ENCODE measurements at regions not wholly inside any gene's neighbourhood (a gene's known extent, or its start where the extent isn't known, plus 50 kb on each side); places are given as distances from the start of the nearest gene placed in this dataset.

DNA sequence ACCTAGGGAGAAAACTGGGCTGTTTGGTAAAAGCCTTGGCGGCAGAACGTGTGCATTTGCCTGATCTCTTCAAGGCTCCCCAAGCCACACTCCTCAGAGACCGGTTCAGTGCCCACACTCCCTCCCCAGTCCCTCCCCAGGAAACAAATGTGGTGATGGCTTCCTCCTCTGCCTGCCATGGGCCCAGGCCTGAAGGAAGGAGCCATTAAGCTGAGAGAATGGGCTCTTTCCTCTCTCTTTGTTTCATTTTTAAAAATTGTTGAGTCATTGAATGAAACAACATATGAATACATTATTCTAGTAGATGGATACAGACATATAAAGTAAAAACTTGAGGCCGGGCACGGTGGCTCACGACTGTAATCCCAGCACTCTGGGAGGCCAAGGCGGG, 50.6 kb upstream of the YWHAQ start:
- intact Hi-C loops (cut with DNase I), result no loop called here
- DNase-seq, result no peak

DNA sequence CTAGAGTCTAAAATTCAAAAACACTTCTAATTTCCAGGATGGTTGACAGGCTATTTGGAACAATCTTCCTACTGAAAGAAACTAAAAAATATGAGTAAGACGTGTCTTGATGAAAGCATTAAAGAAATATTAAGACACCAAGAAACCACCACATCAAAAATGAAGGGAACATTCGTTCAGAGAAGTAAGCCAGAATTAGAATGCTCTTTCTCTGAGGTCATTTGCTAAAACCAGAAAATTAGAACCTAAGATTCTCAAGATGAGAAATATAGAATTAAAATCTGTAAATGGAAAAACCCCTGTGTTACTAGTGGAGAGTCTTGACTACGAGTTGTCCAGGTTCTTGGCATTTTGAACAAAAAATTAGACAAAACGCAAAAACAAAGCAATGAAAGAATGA, 54.8 kb upstream of the YWHAQ start:
- intact Hi-C loops (cut with DNase I), result no loop called here
- no peak for DNase-seq

DNA sequence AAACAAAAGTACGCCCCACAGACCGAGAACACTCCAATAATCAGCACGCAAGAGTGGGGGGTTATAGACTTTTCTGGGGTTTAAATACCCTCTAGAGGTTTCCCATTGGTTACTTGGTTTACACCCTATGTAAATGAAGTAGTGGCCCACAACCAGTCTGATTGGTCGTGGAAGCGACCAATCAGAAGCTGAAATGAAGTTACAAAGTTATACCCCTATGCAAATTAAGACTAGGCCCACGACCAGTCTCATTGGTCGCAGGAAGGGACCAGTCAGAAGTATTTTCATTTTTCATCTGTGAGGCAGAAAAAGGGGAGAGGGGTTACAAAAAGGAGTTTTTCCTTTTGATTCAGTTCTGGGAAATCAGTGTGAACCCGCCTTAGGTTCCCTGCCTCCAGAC, 55.3 kb upstream of the YWHAQ start:
- DNase-seq, result no peak
- intact Hi-C loops (cut with DNase I), result no loop called here

DNA sequence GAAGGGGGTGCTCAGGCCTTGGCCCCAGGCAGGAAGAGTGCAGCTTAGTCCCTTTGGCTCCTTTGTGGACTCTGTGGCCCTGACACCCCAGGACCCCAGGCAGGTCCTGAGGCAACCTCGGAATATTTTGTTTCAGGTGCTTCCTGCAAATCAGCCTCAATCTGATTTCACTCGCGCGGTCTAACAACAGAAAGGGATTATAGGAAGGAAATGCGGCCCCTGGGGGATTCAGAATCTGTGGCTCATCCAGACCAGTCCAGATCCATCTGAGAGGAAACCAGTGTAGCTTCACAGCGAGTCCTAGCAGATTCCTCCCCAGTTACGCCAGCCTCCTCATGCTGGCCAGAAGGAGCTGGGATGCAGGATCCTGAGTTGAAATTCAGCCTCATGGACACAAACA, 59.5 kb upstream of the YWHAQ start:
- DNase-seq, result no peak
- intact Hi-C loops (cut with DNase I), result no loop called here

DNA sequence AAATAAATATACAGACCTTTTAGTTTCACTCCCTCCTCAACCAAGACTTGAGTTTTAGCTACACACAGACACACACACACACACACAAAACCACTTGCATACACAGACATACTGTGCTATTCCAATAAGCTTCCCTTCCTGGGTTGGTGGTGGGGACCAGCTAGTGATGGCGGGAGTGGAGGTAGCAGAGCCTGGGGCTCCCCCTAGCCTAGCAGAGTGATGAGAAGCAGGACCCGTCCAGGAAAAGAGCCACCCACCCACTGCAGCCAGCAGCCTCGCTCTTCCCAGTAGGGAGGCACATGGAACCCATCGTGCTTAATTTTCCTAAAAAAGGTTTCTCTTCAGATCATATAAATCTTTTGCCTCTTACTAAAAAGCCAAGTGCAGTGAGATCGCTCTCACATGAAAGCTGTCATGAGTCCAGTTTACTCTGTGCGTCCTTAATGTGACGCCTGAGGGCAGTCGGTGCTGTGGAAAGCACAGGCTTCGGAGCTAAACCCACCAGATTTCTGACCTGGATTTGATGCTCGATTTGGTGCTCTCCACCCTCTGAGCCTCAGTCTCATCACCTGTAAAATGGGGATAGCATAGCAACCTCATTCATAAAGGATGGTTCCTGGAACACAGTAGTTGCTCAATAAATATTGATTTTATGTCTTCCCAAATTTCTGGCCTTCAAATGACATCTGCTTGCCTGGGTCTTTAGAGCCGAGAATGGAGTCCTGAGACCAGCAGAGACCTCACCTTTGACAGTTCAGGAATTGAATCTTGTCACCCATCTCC, 60.1 kb upstream of the YWHAQ start:
- DNase-seq, result peak in 7 of 42 donors; percentile 21 to 62 (median 36)
- intact Hi-C loops (cut with DNase I), result no loop called here

DNA sequence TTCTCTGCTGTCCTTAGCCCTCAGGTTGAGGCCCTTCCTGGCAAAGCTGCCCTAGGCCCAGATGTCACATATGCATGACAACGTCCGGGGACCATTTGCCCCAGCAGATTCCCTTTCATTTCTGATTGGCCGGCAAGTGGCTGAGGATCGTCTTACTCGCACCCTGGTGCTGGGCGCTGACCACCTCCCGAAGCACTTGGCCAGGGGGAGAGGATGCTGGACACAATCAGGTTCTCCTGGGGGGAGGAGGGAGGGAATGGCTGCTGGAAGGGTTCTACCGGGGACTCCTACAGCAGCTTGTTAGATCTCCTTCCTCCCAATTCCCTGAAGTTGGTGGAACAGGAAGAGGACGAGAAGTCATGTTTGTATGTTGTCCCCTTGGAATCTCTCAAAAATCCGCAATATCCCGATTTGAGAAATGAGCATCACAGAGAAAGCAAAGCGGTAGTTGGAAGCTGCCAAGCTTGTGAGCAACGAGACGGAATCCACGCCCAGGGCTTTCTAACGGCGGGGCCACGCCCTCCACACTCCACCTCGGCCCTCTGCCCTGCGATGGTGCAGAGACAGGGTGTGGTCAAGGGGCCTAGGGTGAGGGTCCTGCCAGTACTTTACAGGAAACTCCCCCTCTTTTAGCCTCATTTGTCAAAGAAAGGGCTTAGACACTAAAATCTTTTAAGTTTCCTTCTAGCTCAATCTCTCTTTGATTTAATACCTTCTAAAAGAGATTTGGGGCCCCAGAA, 61.8 kb upstream of the YWHAQ start:
- no peak for DNase-seq
- intact Hi-C loops (cut with DNase I), result no loop called here

DNA sequence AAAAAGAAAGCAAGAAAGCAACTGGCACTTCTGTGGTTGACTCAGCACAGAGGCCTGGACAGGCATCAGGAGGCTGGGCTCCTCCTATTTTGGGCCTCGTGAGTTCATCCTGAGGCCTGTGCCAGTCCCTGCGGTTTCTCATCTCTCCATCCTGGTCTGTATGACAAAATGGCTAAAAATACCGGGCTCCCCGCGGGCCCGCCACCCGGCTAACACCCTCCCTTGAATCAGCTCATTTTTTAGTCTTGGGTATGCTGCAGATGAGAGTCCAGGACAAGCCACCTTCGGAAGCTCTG, 62.3 kb upstream of the YWHAQ start:
- no peak for DNase-seq
- intact Hi-C loops (cut with DNase I), result no loop called here

DNA sequence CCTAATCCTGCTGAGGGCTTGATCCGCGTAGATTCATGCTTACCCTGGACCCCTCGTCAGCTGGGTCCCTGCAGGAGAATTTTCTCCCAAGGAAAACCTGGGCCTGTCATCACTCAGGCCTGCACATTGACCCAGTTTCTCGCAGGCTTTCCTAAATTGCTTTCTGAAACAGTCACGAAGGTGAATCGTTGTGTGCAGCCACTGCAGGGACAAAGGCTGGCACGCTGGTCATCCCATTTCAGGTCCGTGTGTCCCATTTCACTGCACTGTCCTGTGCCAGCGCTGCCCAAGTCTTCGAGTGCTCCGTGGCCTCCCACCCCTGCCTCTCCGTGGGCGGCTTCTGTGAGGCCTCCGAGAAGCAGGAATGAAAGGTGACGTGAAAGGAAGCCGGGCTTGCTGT, 62.8 kb upstream of the YWHAQ start:
- intact Hi-C loops (cut with DNase I), result no loop called here
- DNase-seq, result no peak

DNA sequence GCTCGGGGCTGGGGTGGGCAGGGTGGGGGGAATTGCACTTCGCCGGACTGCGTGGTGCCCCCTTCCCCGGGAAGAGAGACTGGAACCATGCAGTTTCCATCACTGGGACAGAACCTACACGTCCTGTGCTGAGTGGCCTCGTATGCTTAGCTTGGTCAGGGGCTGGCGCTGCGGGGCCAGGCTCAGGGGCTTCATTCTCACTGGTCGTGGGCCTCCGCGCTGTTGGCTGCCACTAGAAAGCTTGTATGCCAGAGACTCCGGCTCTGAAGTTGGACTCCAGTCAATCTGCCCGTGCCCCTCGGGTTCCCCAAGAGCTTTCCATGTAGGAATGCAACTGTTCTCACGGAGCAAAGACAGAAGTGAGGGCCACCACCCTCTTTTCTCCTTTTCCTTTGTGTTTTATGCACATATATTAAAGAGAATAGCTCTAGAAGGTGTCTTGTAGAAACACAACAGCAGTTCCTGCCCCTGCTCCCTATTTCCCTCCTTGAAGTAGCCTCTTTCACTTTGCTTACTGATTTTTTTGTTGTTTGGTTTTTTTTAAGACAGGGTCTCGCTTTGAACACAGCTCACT, 64.0 kb upstream of the YWHAQ start:
- intact Hi-C loops (cut with DNase I), result no loop called here
- DNase-seq, result no peak

DNA sequence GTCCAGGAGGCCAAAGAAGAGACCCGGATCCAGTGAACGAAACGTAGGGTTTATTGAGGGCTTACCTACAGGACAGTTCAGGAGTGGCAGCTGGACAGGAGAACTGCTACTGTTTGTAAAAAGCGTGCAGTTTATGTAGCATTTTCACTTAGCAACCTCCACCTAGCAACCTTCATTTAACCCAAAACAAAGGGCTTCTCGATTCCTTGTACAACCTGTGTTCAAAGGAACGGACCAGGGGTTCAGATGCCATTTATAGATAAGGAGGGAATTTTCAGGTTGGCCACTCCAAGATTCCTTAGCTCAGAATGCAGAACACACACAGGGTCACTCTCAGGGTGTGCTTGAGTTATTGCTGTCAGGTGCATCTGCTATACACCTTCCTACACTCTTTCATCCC, 65.1 kb upstream of the YWHAQ start:
- DNase-seq, result no peak
- intact Hi-C loops (cut with DNase I), result no loop called here

DNA sequence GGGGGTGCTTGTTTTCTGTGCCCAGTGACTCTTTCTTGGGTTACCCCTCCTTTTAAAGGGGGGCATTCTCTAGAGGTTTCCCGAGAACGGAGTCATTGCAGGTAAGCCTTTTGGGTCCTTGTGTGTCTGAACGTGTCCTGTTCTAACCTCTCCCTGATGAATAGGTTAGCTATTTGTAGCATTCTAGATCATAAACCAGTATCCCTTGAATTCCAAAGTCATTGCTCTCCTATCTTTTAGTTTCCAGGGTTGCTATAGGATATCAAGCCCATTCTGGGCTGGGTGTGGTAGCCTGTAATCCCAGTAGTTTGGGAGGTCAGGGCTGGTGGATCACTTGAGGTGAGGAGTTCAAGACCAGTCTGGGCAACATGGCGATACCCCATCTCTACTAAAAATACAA, 65.9 kb upstream of the YWHAQ start:
- intact Hi-C loops (cut with DNase I), result no loop called here
- DNase-seq, result no peak

DNA sequence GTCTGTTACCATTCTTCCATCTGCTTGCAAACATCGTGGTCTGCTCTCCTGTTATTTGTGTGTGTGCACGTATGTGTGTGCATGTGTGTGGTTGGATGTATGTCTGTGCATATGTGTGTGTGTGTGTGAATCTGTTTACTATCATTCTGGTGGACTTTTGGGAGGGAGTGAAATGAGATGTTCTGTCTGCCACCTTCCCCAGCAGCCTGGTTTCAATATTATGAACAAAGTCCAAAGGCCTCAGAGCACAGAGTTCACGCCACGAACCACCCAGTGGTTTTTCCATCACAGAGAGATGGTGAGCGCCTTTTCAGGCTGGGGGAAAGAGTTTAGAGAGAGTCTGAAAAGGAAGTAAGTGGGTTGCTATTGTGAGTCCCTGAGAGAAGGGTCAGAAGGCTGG, 67.1 kb upstream of the YWHAQ start:
- intact Hi-C loops (cut with DNase I), result no loop called here
- no peak for DNase-seq

DNA sequence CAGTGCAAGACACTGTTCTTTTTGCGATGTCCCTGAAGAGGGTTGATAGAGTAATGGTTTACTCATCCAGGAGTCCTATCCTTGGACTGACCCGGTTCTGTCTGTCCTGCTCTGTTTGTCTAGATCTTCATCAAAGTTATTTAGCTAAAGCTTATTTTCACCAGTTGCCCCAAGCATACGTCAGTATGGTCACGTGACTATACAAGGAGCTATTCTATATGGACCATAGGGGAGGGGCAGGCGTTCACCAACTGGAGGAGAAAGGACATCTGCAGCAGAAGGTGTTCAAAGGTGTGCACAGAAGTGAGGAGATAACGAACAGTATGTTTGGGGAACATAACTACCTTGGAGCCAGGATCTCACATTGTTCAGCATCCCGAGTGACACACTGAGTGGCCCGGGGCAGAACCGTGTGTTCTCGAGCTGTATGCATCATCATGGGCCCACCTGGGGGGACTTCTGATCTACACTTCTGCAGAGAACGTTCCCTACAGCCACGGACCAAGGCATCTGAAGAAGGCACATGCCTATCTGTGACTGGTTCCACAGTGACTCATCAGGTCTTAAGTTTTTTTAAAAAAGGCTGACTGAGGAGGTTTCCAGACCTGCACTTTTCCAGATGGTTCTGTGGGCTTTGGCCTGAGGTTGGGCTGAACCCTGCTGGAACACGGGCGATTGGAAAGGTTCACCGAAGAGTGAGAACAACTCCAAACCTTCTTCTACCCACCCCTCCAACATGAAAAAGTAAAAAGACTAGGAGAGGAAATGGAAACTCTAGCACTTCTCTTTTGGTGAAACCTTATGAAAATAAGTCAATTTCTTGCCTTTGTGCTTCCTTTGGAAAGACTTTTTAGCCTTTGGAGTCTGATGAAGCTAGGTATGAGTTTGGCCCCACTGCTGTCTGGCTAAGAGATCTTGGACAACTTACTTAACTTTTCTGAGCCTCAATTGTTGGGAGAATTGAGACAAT, 68.6 kb upstream of the YWHAQ start:
- no peak for DNase-seq
- intact Hi-C loops (cut with DNase I), result no loop called here

DNA sequence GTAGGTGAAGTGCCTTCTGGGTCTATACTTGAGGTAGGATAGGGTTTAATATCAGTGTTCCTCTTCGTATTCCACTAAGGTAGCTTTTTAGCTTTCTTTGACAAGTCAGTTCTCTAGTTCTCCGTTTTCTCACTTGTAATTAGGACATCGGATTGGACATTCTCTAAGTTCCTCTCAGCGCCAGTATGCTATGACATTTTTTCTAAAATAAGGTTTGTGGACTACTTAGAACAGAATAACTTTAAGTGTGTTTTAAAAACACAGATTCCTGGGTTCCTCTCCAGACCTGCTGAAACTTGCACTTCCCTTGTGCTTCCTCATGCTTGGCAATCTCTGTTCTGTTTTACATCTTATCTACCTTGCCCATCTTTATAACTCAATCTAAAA, 69.3 kb upstream of the YWHAQ start:
- intact Hi-C loops (cut with DNase I), result no loop called here
- no peak for DNase-seq

DNA sequence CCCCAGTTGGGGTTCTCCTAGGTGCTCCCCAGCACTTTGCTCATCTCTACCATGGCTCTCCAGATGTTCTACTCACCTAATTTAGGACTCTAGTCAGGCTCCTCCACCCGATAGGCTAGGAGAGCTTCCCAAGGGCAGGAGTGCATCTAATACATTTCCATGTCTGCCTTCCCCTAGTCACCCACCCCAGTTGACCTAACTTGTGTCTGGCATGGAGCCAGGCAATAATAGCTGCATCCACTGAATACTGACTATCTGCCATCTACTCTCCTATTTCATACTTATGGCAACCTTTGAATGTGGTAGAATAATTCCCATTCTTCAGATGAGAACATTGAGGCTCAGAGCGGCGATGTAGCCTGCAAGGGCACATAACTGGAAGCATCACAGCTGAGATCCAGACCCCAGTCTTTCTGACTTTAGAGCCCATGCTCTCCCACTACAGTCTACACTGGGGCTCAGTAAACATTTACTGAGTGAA, 71.8 kb upstream of the YWHAQ start:
- no peak for DNase-seq
- intact Hi-C loops (cut with DNase I), result no loop called here

DNA sequence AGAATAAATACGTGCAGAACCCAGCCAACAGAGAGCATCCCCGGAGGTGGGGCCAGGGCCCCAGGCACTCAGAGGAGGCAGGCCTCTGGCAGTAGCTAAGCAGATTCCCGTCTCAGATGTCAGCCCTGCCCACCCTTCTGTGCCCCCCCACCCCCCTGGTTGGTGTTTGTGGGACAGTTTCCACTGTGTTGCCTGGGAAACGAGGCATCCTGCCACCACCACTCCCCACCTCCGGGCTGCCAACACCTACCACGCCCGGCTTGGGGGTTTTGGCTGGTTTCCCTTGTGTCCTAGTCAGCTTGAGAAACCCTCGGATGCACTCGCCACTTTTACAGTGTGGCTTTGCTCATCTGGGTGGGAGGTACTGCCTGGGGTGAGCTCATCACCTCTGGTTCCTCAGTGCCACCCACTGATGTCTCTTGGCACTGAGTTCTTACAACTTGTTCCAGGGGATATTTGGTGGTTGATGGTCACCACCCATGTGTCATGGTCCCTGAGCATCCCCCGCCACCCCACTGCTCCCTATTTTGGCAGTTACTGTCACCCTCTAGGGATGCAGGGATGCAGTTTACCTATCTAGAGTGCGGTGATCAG, 72.4 kb upstream of the YWHAQ start:
- intact Hi-C loops (cut with DNase I), result no loop called here
- peak in 27 of 42 donors; percentile 4 to 70 (median 26) for DNase-seq

DNA sequence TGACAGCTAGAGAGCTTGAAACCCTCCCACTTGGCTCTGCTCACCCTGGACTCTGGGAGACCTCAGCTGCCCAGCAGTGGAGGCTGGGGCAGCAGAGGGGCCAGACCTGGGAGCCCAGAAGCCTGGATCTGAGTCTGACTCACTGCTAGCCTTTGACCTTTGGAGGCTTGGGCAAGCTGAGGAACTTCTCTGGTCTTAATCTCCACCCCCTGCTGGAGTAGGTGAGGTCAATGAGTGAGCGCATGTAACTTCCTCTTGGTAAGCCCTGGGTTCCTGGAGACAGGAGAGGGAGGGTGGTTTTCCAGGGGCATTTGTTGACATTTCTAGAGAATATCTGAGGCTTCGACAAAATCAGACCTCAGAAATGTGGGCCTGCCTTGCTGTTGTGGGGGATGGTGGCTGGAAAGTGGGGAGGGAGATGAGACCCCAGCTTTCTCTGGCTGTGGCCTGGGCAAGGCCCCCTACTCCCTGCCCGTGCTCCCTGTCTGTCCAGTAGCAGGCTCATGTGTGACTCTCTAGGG, 73.0 kb upstream of the YWHAQ start:
- intact Hi-C loops (cut with DNase I), result no loop called here
- DNase-seq, result no peak

DNA sequence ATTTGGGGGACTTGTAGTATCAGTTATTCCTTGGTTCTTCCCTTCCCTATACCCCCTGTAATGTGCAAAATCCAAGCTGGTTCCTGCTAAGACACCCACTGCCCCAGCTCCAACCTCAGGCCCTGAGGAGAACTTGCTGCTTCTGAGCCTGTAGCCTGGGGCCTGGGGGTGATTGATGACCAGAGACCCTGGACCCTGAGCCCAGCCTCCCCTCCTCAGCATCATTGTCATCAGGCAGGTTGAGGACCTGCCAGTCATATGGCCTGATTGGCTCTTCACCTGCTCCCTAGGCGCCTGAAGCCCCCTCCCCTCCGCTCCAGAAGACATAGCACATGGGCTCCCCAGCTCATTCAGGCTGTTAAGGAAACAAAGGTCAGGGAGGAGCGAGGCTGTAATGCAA, 73.8 kb upstream of the YWHAQ start:
- no peak for DNase-seq
- intact Hi-C loops (cut with DNase I), result no loop called here

DNA sequence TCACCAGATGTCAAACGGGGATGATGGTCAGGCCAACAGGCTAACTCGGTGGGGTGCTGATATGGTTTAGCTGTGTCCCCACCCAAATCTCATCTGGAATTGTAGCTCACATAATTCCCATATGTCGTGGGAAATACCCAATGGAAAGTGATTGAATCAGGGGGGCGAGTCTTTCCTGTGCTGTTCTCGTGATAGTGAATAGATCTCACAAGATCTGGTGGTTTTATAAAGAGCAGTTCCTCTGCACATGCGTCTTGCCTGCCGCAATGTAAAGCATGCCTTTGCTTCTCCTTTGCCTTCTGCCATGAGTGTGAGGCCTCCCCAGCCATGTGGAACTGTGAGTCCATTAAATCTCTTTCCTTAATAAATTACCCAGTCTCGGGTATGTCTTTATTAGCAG, 74.4 kb upstream of the YWHAQ start:
- no peak for DNase-seq
- intact Hi-C loops (cut with DNase I), result no loop called here

Data from head of caudate nucleus (tissue), 42 donors.